Stimulated activated CD8-positive, alpha-beta memory T cell treated with anti-CD3 and anti-CD28 coated beads, Interleukin-4, amount 100 ng/mL, for 48 hours (primary cell): ENCODE measurements at regions not wholly inside any gene's neighbourhood (a gene's known extent, or its start where the extent isn't known, plus 50 kb on each side); places are given as distances from the start of the nearest gene placed in this dataset.
"Not testable (repeated sequence)": the region's sequence is repeated elsewhere in the genome, so short reads cannot be mapped to it uniquely, and the experiment has no call there.

Experiments used
- DNase-seq: peaks from one replicate; pipeline ENCODE4 v3.0.0-alpha.2; 2020

DNA sequence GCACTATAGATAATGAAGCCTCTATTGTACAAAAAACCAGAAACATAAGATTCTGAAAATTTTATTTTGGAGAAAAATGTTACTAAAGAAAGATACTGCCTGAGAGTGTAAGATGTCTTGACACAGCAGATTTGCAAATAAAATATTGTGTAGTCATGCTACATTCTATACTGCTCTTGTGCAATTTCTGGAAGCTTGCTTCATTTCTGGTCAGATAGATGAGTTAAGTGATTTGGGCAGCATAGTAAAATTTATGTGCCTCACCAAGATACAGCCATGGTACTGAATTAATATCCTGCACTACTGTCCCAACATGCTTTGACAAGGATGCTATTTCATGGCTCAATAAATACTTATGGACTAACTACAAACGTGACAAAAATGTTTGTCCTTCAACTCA lies 55.1 kb upstream of the STARD13 start:
- DNase-seq, result no peak

DNA sequence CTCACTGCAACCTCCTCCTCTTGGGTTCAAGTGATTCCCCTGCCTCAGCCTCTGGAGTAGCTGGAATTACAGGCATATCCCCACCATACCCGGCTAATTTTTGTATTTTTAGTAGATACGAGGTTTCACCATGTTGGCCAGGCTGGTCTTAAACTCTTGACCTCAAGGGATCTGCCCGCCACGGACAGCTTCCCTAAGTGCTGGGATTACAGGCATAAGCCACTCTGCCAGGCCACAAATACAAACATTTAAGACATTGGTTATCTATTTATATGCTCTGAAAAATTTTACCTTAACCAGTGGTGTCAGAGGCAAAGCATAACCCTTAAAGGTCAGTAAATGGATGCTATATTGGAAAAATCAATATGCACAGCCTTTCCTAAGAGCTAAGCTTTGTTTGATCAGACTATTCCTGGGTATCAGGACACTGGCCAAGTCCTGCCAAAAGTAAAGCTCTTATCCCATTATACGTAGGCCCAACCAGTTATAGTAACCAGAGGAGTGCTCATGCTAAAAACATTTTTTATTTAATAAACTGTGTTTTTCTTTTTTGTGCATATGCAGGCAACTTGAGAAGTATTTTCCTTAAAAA lies 56.4 kb upstream of the STARD13 start:
- no peak for DNase-seq

DNA sequence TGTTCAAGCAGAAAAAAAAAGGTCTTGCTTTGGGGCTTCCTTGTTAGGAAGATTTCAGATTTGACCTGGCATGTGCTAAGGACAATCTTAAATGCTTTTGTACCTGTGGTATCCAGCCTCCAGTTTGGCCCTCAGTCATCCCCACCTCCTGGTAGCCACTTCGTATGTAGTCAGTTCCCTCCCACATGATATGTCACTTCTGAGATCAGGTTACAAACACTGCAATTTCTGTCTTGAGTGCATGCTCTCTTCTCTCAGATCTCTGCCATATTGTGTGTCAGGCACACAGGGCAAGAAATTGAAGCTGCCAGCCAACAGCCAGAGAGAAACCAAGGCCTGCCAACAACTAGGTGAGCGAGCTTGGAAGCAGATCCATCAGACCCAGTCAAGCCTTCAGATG lies 60.3 kb upstream of the STARD13 start:
- DNase-seq, result no peak

DNA sequence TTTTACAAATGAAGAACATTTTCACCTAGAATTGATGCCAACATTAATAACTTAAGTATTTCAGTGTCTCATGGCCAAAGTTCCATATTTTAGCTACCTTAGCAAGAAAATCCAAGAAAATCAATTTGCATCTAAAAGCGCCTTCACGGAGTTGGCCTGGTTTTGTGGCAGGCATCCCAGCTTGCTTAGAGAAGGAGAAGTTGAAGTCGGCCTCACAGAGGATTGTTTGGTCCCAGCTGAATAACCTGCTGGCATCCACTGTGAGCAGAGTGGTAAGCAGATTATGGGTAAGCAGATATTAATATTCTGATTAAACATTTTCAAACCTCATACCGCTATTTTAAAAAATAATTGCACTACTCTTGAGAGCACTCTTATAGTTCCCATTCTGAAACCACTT lies 62.3 kb upstream of the STARD13 start:
- no peak for DNase-seq

DNA sequence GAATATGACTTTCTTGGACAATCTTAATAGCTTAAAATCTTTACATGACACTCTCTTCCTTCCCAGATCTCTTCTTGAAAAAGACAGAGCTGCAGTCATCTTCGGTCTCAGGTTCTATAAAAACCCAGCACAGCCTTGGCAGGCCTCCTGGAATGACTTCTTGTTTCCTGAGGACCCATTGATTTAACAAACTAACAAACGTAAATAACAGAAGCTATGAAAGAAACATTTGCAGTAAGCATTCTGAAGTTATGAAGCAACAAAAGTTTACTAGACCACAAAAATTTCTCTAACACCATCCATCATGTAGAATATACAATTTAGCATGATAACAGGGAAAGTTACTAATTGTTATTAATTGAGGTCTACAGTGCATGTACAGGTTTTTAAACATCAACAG lies 62.8 kb upstream of the STARD13 start:
- no peak for DNase-seq

DNA sequence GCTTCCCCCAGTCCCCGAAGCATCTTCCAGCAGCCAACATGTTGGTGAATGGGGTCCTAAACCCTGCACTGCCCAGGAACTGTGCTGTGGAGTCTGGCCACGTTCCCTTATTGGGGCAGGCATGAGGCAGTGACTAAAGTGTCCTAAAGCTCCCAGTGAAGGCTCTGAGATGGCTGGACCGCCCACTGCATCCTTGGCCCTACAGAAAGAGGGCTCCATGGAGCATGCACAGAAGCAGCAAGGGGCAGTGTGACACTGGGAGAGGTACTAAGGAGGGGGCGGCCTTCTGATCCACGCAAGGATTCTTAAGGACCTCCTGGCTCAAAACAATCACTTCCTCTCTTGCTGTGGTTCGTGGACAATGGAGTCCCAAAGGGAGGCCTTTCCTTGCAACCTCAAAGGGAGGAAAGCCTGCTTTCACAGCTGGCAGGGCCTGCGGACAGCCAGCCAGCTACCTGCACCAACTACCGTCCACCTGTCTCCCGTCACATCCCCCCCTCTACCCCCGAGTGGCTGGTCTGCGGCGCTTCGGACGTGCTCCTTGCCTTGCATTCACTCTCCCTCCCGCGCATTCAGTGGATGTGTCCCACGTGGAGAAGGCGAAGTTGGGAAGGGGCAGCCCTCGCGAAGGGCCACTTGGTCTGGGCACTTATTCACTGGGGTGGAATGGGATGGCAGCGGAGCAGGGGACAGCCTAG lies 63.9 kb upstream of the STARD13 start:
- DNase-seq, result no peak

DNA sequence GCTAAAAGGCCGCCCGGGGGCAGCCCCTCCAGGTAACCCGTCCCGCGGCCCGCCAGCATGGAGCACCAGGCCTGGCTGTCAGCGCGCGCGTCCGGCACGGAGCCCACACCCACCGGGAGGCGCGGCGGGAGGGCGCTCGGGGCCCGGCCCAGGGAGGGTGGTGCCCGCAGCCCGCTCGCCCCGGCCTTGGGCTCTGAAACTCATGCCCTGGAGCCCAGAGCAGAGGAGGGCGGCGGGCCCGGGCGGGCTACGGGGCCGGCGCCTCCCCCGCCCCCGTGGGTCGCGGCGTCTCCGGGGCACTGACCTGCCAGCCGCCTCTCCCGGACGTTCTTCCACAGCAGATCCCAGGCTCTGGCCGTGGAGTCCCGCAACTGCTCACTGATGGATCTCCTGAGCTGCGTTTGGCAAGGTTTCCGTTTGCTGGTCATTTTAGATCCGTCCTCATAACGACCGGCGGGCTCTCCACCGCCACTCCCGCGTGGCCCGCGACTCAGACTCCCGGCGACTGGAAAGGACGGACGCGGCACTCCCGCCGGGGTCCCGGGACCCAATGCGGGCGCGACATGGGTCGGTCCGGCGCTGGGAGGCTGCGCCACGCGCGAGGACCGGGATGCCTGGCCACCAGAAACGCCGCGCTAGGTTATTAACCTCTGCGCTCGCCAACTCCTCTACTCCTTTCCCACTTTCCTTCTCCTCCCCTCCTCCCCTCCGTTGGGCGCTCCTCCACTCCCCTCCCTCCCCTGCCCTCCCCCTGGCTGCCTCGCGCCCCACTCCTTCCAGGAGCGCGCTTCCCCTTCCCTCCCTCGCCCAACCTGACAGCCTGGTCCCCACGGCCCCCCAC lies 64.7 kb upstream of the STARD13 start:
- no peak for DNase-seq

DNA sequence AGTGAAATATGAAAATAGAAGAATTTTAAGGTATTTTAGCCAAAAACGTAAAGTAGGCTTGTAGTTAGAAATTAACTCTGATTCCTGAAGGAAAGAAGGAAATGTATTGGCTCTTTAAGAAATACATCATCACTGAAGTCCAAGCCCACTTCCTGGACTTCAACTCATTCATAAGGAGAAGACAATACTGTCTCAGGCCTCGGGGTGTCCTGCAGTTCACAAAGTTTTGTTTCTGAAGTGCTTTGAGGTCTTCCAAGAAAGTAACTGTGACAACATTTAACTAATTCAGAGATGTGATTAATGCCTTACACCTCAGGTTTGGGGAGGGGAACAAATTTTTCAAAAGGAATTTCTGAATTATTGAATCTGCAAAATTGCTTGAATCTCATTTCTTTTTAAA lies 65.8 kb upstream of the STARD13 start:
- no peak for DNase-seq

DNA sequence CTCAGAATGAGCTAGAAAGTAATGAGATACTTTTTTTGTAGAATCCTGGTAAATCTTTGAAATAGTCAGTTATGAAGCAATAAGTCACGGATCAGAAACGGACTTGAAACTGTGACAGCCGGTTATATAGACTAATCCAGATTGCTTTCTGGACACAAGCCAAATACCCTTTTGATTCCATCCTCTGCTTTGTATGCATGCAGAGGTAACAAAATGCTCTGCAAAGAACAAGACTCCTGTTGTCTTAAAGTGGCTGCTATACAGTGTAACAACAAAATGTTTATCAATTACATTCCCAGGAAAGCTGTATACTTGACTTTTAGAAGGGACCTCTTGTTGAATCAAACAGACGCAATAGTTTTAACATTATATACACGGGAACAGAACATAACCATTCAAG lies 66.5 kb upstream of the STARD13 start:
- no peak for DNase-seq

DNA sequence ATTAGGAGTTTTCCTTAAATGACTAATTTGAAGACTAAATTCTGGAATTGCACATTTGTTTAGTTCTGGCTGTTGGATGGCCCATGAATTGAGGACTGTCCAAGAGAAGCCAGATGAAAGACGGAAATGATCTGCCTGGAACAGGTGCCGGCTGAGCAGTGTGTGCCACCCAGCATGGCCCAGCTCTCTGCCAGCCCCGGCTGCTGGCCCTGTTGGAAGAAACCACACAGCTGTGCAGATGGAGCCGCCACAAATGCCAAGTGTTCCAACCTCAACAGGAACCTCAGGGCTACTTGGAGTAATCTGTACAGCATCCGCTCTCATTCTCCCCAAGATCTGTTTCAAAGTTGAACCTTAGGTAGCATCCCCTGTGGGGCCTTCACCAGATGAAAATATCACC lies 67.0 kb upstream of the STARD13 start:
- DNase-seq, result no peak

DNA sequence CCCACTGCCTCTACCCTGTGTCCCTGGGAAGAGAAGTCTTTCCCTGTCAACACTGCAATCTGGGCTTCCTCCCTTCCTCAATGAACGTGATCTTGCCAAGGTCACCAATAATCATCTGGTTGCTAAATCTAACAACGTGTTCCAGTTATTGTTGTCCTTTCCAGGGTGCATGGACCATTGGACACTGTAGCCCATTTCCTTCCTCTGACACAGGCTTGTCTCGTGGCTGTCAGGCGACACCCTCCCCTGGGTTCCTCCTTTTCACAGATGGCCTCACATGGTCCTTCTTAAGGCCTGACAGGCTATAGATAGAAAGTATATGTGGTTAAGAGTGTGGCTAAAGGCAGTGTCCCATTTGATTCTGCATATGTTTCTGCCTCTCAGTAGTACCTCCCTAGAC lies 67.7 kb upstream of the STARD13 start:
- no peak for DNase-seq

DNA sequence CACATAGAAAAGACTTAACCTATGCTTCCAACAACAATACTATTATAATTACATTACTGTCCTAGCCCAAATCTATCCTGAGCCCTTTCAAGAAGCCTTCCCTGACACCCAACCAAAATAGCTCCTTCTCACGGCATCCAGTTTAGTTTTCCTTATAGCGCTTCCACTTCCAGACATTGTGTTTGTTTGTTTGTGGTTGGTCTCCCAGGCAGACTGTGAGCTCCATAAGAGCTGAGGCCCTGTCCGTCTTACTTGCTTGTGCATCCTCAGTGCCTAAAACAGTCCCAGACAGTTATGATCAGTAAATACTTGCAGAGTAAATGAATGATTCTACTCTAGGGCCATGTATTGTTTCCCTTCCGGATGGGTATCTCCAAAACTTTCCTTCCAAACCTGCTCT lies 68.1 kb upstream of the STARD13 start:
- DNase-seq, result no peak

DNA sequence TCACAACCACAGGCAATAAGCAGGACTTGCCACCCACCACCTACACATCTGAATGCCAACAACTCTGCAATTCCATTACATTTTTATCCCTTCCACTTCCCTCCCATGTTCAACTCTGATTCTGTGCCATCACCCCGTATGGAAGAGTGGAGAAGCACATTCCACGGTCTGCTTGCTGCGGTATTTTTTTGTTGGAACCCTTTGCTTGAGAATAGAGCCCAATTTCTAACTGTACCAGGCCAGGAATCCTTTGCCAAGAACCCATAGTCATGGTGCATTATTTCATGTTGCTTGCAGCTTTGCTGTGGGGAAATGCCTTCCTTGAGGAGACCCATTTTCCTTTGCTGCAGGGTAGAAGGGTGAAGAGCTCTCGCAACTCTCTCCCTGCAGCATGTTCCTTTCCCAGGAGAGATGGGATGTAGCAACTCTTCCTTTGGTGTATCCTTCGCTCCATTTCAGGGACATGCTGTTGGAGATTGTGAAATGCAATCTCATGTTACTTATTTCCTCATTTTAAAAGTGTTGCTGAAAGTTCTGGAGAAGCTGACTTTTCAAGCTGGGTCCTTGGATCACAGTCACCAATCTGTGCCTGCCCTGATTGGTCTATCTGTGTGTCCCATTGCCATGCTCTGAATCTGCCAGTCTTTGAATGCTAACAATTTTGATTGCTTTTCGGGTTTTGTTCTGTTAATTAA lies 69.8 kb upstream of the STARD13 start:
- no peak for DNase-seq

DNA sequence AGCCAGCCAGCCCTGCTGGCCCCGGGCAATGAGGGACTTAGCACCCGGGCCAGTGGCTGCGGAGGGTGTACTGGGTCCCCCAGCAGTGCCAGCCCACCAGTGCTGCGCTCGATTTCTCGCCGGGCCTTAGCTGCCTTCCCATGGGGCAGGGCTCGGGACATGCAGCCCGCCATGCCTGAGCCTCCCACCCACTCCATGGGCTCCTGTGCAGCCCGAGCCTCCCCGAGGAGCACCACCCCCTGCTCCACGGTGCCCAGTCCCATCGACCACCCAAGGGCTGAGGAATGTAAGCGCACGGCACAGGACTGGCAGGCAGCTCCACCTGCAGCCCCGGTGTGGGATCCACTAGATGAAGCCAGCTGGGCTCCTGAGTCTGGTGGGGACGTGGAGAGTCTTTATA lies 72.5 kb upstream of the STARD13 start:
- DNase-seq, result not testable (repeated sequence)

DNA sequence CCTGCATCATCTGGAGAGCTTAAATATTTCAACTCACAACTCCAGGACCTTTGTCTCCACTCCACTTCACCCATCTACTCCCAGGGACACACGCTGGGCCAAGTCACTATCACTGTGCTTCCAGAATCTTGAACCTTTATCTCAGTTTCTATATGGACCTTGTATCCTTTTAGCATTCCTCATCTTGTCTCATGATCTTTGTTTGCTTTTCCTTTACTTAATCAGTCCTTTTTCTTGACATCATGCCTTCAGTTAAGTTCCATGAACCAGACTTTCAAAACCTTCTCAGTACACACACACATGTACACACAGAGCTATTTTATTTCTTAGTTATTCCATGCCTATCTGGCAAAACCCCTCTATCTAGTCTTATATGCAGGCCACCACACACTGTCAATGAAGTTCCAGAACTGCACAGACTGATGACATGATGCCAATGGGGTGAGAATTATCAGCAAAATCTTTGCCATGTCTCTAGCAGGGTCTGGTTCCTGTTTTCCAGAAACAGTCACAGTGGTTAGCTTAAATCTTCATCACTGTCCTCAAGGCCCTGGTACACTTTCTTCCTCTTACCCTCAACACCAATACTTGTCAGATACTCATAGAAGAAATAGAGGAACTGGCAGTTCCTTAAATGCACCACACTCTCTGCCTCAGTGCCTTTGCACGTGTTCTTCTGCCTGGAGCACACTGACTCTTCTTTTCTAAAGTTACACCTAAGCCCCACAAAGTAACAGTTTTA lies 77.6 kb upstream of the STARD13 start:
- DNase-seq, result no peak

DNA sequence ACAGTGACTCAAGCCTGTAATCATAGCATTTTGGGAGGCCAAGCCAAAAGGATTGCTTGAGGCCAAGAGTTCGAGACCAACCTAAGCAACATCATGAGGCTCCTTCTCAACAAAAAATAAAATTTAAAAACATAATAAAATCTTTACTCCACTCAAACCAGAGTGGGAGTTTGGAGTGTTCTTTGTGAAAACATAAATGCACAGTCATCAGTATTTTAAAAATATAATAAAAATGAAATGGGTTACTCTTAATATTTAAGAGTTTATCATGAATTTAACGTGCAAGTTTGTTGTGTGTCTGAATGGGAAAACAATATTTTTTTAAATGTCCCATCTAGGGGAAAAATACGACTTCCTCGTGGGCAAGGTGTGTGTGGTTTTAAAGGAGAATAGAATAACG lies 78.6 kb upstream of the STARD13 start:
- no peak for DNase-seq

DNA sequence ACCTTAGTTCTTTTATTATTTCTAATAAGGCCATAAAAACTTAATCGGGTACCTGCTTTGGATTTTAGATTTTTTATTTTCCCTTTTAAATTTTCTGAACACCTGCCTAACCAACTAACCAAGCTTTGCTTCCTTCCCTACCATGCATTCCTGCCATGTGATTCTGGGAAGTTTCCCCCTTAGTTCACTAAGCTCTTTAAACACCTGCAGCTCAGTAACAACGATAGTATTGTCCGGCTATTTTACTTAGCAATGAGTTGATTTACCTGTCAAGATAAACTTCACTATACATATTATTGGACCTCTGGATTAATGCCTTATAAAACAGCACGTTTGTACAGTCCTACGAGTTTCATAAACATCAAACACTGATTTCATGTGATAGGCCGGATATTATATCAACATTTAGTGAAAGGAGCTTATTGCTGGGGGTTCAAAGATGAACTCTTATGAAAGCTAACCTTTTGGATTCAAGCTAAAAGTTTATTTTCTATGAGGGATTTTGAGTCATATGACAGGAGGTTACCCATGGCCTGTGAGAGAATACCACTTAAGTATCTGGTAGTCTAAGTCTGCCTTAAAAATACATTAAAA lies 81.0 kb upstream of the STARD13 start:
- DNase-seq, result no peak

DNA sequence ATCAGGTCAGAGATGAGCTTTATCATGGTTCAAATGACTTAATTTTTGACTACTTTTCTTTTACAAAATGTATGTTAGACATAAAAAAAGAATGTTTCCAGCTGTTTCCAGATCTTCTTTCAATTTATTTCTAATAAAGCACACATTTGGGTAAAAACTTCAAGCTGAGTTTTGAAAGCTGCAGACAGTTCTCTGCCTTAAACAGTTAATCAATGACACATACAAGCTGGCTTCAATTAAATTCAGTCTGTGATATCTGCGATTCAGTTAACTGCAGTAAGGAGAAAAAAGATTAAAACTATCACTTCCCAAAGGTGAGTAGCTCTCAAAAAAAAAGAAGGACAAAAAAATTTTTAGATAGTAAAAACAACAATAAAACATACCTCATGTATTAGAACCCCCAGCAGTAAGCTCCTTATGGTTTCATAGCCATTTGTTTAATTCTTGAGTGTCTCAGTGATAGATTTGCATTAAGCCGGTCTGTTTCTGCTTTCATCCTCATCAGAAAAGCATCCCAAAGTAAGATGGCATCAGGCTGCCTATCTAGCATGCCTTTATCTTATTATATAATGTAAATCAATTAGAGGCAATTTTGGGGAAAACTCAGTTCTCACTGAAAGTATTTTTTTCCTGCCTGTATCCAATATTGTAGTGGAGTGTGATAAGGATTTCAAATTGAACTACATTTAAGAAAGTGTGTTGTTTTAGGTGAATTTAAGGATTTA lies 81.8 kb upstream of the STARD13 start:
- DNase-seq, result no peak

DNA sequence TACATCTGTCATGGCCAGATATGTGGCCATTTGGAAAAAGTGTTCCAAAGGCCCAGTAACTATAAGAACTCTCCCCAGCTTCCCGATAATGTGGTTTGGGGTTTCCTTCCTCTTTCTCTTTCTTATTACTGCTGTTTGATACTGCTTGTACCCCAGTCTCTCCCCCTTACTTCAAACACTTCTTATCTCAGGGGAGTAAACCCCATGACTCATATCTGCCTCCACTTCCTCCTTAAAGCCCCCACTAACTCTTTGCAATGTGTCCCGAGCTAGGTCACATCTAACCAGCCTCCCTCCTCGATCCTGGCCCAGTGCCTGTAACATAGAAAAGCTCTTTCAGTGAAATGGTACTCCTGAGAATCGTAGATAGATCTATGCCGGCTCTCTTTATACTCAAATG lies 82.4 kb upstream of the STARD13 start:
- DNase-seq, result no peak

DNA sequence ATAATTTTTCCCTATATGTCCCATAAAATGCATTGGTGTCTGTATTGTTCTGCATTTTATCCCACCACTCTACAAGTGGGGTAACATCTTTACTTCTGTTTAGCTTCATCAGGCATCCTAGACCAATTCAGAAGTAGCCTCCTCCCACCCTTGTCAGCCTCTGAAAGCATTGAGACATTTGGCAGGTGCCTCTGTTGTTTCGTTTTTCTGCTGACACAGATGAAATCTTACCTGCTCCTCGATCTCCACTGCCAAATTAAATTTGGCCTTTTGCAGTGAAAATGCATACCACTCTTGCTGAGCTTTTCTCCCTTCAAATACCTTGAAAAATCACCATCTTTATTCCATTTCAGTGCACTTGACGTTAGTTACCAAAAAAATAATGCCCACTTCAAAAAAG lies 83.5 kb upstream of the STARD13 start:
- DNase-seq, result no peak

DNA sequence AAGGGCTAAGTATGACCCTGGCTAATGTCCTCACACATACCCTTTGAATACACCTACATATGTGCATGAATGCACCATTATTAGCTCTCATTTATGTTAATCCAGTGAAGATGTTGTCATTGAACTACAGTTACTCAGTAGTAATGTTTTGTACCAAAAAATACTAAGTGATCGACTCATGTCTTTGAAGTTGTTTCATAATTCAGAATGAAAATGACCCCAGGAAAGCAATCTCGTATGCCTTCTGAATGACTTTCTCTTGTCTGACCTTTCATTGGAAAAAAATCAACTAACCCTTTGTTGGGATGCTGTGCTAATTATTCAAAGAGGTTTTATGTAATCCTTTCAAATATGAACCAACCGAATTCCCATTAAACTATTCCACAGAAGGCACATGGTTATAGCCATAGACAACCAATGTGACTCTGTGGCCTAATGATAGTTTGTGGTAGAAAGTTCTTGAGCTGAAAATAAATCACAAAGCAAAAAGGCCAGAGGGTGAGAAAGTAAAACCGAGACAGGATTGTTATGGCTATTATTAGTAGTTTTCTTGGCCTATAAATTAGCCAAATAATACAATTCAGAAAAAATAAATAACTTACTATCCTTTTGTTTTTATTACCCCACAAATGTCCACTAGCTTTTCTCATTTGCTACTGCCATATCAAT lies 86.8 kb upstream of the STARD13 start:
- DNase-seq, result no peak
